AG09319 (cell line): ENCODE measurements at regions not wholly inside any gene's neighbourhood (a gene's known extent, or its start where the extent isn't known, plus 50 kb on each side); places are given as distances from the start of the nearest gene placed in this dataset.
A peak's percentile ranks its signal among the peaks of the same experiment; 100 is the strongest.

Experiments
- DNase-seq: peaks from one replicate; pipeline ENCODE4 v3.0.0-alpha.2; 2010; ENCODE audit warnings: low read depth; ENCODE audit errors: extremely low read depth
- TF ChIP-seq, protein P1 (sequence below): IDR thresholded peaks from 2 replicates; pipeline ENCODE4 v1.5.1; 2011; ENCODE audit warnings: low read depth, mild to moderate bottlenecking, inconsistent platforms, low read length, moderate library complexity

DNA sequence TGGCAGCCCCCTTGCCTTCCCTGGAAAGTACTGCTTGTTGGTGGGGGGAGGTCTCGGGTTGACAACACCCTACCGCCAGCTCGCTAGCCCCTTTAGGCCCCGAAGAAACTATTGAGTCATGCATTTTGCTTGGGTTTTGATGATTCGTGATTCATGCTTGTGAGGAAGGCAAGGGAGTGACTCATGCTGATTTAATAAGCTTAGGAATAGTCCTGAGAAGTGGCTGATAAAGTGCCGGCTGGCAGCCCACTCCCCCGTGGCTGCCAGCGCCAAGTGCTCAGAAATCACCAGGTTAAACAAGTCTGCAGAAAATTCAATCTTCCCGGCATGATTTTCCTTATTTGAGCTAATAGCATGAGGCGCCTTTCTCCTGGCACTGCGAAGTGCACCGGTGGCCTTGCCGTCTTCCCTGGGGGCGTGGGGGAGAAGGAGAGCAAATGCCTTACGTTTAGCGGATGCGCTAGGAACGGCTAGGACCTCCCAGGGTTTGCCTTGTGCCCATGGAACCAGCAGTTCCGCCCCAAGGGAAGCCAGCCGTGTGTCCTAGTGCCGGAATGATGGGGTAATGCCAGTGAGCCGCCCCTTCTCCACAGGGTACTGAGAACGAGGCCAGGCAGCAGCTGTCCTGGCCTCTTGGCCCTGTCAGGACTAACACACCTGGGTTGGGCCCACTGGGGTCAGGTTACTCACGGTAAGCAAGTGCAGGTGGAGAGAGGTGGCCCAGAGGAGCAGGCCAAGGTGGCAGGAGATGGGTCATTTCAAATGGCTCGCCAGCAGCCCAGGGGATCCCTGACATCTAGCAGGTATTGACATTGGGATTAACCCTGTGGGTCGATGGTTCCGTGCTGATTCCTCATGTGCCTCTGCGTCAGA is 151.9 kb downstream of the MACROH2A1 start:
- TF ChIP-seq, protein P1, sequence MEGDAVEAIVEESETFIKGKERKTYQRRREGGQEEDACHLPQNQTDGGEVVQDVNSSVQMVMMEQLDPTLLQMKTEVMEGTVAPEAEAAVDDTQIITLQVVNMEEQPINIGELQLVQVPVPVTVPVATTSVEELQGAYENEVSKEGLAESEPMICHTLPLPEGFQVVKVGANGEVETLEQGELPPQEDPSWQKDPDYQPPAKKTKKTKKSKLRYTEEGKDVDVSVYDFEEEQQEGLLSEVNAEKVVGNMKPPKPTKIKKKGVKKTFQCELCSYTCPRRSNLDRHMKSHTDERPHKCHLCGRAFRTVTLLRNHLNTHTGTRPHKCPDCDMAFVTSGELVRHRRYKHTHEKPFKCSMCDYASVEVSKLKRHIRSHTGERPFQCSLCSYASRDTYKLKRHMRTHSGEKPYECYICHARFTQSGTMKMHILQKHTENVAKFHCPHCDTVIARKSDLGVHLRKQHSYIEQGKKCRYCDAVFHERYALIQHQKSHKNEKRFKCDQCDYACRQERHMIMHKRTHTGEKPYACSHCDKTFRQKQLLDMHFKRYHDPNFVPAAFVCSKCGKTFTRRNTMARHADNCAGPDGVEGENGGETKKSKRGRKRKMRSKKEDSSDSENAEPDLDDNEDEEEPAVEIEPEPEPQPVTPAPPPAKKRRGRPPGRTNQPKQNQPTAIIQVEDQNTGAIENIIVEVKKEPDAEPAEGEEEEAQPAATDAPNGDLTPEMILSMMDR = no peak
- DNase-seq = peak; percentile 67

DNA sequence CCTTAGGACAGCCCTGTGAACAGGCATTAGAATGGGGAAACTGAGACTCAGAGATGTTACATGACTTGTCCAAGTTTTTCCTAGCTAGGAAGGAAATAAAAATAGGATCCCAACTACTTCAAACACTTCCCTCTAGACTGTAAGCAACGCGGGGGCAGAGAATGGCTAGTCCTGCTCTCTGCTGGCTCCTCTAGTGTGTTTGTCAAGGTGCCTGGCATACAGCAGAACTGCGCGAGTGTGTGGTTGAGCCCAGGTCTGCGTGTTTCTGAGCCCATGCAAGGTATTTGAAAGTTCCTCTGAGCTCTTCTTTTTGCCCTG is 152.5 kb downstream of the MACROH2A1 start:
- TF ChIP-seq, protein P1 = no peak
- DNase-seq = no peak

GRCh38 chr5:135245521-135246499 is 153.2 kb downstream of the MACROH2A1 start:
- TF ChIP-seq, protein P1 = no peak
- DNase-seq = no peak

GRCh38 chr5:135244620-135245021 is 154.4 kb downstream of the MACROH2A1 start:
- DNase-seq = no peak
- TF ChIP-seq, protein P1 = no peak

- DNase-seq = no peak
These were observed 155.3 kb downstream of the MACROH2A1 start for GRCh38 chr5:135243556-135244285.

DNA sequence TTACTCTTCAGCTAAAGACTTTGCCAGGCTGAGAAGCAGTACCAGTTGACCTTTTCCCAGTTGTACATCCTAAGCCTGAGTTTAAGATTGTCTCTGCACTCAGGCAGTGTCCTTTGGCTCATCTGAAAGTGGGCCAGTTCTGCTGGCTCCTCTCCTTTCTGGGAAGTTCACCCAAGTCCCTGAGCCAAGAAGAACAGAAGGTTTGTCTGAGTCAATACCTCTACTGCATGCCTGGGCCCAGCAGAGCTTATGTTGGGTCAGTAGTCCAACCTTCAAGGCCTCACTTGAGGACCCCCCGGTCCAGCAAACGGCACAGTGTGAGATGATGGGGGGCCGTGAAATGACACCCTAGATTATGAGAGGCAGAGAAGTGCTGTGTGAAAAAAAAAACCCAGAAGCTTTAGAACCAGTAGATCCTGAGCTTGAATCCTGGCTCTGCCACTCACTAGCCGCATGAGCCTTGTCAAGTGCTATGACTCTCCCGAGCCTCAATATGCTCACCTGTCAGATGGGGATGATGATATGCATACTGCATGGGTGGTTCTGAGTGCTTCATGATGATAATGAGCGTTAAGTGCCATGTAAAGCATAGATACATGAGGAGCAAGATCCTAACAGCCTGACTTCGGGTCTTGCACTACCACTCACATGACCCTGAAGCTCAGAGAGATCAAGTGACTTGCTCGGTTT is 156.0 kb downstream of the MACROH2A1 start:
- TF ChIP-seq, protein P1 = no peak
- DNase-seq = no peak

More at GRCh38 chr5:135243556-135244285, 155.3 kb downstream of the MACROH2A1 start:
- TF ChIP-seq, protein P1 = no peak
